ENCODE measurements at regions not wholly inside any gene's neighbourhood (a gene's known extent, or its start where the extent isn't known, plus 50 kb on each side); places are given as distances from the start of the nearest gene placed in this dataset.

DNA sequence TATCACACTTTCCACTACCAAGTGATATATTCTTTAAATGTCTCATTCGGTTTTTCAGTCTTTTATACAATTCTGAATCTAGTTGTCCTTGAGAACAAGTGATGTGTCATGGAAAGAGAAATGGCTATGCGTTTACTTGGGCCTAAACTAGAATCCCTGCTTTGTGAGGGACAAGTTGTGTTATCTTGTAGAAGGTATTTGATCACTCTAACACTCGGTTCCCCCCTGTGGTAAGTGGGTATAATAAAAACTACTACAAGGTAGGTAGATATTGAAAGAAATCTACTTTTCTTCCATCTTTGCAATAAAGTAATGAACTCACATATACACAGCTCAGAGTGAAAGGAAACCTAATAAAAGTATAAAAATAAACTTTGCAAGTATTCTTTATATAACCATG lies 108.9 kb downstream of the MANEA start:
- TF ChIP-seq, protein P1, sequence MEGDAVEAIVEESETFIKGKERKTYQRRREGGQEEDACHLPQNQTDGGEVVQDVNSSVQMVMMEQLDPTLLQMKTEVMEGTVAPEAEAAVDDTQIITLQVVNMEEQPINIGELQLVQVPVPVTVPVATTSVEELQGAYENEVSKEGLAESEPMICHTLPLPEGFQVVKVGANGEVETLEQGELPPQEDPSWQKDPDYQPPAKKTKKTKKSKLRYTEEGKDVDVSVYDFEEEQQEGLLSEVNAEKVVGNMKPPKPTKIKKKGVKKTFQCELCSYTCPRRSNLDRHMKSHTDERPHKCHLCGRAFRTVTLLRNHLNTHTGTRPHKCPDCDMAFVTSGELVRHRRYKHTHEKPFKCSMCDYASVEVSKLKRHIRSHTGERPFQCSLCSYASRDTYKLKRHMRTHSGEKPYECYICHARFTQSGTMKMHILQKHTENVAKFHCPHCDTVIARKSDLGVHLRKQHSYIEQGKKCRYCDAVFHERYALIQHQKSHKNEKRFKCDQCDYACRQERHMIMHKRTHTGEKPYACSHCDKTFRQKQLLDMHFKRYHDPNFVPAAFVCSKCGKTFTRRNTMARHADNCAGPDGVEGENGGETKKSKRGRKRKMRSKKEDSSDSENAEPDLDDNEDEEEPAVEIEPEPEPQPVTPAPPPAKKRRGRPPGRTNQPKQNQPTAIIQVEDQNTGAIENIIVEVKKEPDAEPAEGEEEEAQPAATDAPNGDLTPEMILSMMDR (IDR thresholded peaks at IDR 0.05; ENCODE audit: low read depth, low read length), result no peak
- no peak for TF ChIP-seq EZH2phosphoT487 (IDR thresholded peaks at IDR 0.05; ENCODE audit: low read depth)

Measured in OCI-LY3 (cell line).